Smooth muscle cell (in vitro differentiated cells): ENCODE measurements at regions not wholly inside any gene's neighbourhood (a gene's known extent, or its start where the extent isn't known, plus 50 kb on each side); places are given as distances from the start of the nearest gene placed in this dataset.

Experiments used
- DNase-seq: peaks from one replicate; lab custom pipeline; 2025; ENCODE audit not compliant: unreplicated experiment; lab: John Stamatoyannopoulos, UW
- H2AFZ ChIP-seq: fragments of 200-600 bp; sonication (generic); 2 replicates; pipeline ENCODE4 v1.6.0; 2016; ENCODE audit warnings: antibody characterized with exemption, low read depth, mild to moderate bottlenecking
- H3F3A ChIP-seq: fragments of 200-600 bp; sonication (generic); 2 replicates; pipeline ENCODE4 v1.6.0; 2017; ENCODE audit warnings: antibody characterized with exemption, low read depth
- H3K27ac ChIP-seq: fragments of 200-600 bp; sonication (generic); 2 replicates; pipeline ENCODE4 v1.5.1; 2016; ENCODE audit warnings: low read depth, mild to moderate bottlenecking
- H3K27me3 ChIP-seq: fragments of 200-600 bp; sonication (generic); 2 replicates; pipeline ENCODE4 v1.6.1; 2016; ENCODE audit warnings: low read depth, mild to moderate bottlenecking
- H3K36me3 ChIP-seq: fragments of 200-600 bp; sonication (generic); 2 replicates; pipeline ENCODE4 v1.5.1; 2016; ENCODE audit warnings: low read depth
- H3K4me1 ChIP-seq: fragments of 200-600 bp; sonication (generic); 2 replicates; pipeline ENCODE4 v1.5.1; 2016; ENCODE audit warnings: low read depth
- H3K4me2 ChIP-seq: fragments of 200-600 bp; sonication (generic); 2 replicates; pipeline ENCODE4 v1.6.0; 2016; ENCODE audit warnings: mild to moderate bottlenecking
- H3K4me3 ChIP-seq: fragments of 200-600 bp; sonication (generic); 2 replicates; pipeline ENCODE4 v1.5.1; 2016; ENCODE audit warnings: mild to moderate bottlenecking
- H3K79me2 ChIP-seq: fragments of 200-600 bp; sonication (generic); 2 replicates; pipeline ENCODE4 v1.6.0; 2016; ENCODE audit warnings: low read depth, mild to moderate bottlenecking
- H3K9ac ChIP-seq: fragments of 200-600 bp; sonication (generic); 2 replicates; pipeline ENCODE4 v1.6.0; 2016; ENCODE audit warnings: low read depth
- H3K9me3 ChIP-seq: fragments of 200-600 bp; sonication (generic); replicated peaks from 2 replicates; pipeline ENCODE4 v1.5.1; 2016; ENCODE audit warnings: low read depth
- H4K20me1 ChIP-seq: fragments of 200-600 bp; sonication (generic); 2 replicates; pipeline ENCODE4 v1.6.0; 2016; ENCODE audit warnings: low read depth
- CTCF ChIP-seq: fragments of 200-600 bp; sonication (generic); IDR thresholded peaks from 2 replicates; pipeline ENCODE4 v1.5.1; 2017; ENCODE audit warnings: borderline replicate concordance, mild to moderate bottlenecking, antibody characterized with exemption; ENCODE audit not compliant: insufficient read depth, poor library complexity, severe bottlenecking
- WGBS: methylation state at CpG from one replicate; pipeline ENCODE4 v1.1.7; 2016; ENCODE audit warnings: low lambda C conversion rate; 5-methylcytosine and 5-hydroxymethylcytosine counted together

DNA sequence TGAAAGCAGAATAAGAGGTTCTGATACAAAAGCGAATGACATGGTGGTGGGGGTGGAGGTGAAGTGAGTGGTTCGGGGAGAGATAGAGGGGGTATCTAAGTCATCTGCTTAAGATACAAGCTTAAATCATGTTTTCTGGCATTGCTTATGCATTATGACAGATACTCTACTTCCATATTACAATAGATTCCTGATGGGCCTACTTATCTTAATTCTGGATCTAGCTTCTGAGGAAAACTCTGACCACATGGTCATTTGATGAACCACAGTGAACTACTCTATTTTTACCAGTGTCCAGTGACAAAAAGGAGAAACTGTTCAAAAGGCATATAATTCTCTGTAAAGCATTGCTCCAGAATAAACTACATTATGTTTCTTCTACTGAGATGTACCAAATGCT is 673.7 kb upstream of the CCDC54 start:
- H3K9me3 ChIP-seq: no peaks in the 10 kb centered on the region
- no peak overlapping the region for H3K27ac ChIP-seq
- no peak for TF ChIP-seq CTCF
- H3F3A ChIP-seq: no peaks in the 10 kb centered on the region
- H2AFZ ChIP-seq: no peak overlapping the region
- H3K4me3 ChIP-seq: no peak overlapping the region
- DNase-seq: no peak
- WGBS: 97% methylated on average over 2 of the region's 2 CpGs
- H3K79me2 ChIP-seq: no peaks in the 10 kb centered on the region
- no peaks in the 10 kb centered on the region for H3K36me3 ChIP-seq
- no peak overlapping the region for H3K4me2 ChIP-seq
- H3K27me3 ChIP-seq: no peaks in the 10 kb centered on the region
- no peak overlapping the region for H3K9ac ChIP-seq
- peaks cover 3% of the 10 kb centered on the region for H3K4me1 ChIP-seq
- H4K20me1 ChIP-seq: no peaks in the 10 kb centered on the region

DNA sequence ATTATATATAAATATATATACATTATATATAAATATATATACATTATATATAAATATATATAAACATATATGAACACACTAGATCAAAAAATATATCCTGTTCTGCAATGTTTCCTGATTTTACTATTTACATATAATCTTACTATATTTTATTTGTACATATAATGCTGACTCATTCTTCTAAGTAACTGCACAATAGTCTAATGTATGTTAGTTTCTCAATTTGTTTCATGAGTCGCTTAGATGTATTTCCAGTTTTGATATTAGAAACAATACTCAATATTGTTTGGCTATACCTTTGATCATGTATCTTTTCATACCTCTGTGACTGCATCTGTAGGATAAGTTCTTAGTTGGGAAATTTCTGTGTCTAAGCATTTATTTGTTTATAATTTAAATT is 669.9 kb upstream of the CCDC54 start:
- Histone ChIP-seq H3K9ac (no peak overlapping the region), H3K9me3 (no peaks in the 10 kb centered on the region), H2AFZ (no peak overlapping the region), H3F3A (no peaks in the 10 kb centered on the region), H4K20me1 (no peaks in the 10 kb centered on the region), H3K27me3 (no peaks in the 10 kb centered on the region), H3K4me3 (no peak overlapping the region), H3K36me3 (no peaks in the 10 kb centered on the region), H3K79me2 (no peaks in the 10 kb centered on the region), H3K4me2 (no peak overlapping the region), H3K4me1 (peaks cover 6% of the 10 kb centered on the region), H3K27ac (no peak overlapping the region)
- no peak for TF ChIP-seq CTCF
- DNase-seq: no peak
- 93% methylated on average over 1 of the region's 1 CpG for WGBS

GRCh38 chr3:106710596-106710995 is 666.6 kb upstream of the CCDC54 start:
- H3K27ac ChIP-seq: no peak overlapping the region
- H3K4me3 ChIP-seq: no peak overlapping the region
- TF ChIP-seq CTCF: no peak
- no peaks in the 10 kb centered on the region for H3K79me2 ChIP-seq
- no peak overlapping the region for H3K4me2 ChIP-seq
- no peak overlapping the region for H3K9ac ChIP-seq
- no peaks in the 10 kb centered on the region for H3K27me3 ChIP-seq
- H3K36me3 ChIP-seq: no peaks in the 10 kb centered on the region
- no peaks in the 10 kb centered on the region for H3K9me3 ChIP-seq
- 96% methylated on average over 3 of the region's 3 CpGs for WGBS
- H3K4me1 ChIP-seq: peaks cover 6% of the 10 kb centered on the region
- no peak for DNase-seq
- no peaks in the 10 kb centered on the region for H4K20me1 ChIP-seq
- H2AFZ ChIP-seq: no peak overlapping the region
- H3F3A ChIP-seq: no peaks in the 10 kb centered on the region

GRCh38 chr3:106711650-106712049 is 665.6 kb upstream of the CCDC54 start:
- Histone ChIP-seq H2AFZ (no peak overlapping the region), H3K79me2 (no peaks in the 10 kb centered on the region), H3K9me3 (no peaks in the 10 kb centered on the region), H3K4me2 (peak overlapping the region; percentile 30), H3K36me3 (no peaks in the 10 kb centered on the region), H3K27me3 (no peaks in the 10 kb centered on the region), H4K20me1 (no peaks in the 10 kb centered on the region), H3K9ac (no peak overlapping the region), H3K27ac (no peak overlapping the region), H3K4me3 (no peak overlapping the region), H3F3A (no peaks in the 10 kb centered on the region), H3K4me1 (peaks cover 6% of the 10 kb centered on the region)
- TF ChIP-seq CTCF: no peak
- DNase-seq: no peak
- 43% methylated on average over 1 of the region's 1 CpG for WGBS
